ENCODE measurements at regions not wholly inside any gene's neighbourhood (a gene's known extent, or its start where the extent isn't known, plus 50 kb on each side); places are given as distances from the start of the nearest gene placed in this dataset.

GRCh38 chr10:4434105-4434504 lies 391.9 kb upstream of the AKR1E2 start:
- peaks cover 29% of the 10 kb centered on the region for H3K4me1 ChIP-seq (ENCODE audit: insufficient read depth, low read length)
- H3K4me3 ChIP-seq (ENCODE audit: low read depth in 1 of 2, low read length in 2 of 2), result no peak overlapping the region
- no peaks in the 10 kb centered on the region for H3K79me2 ChIP-seq (ENCODE audit: insufficient read depth, low read length)
- H3K36me3 ChIP-seq (ENCODE audit: insufficient read depth, low read length), result no peaks in the 10 kb centered on the region
- no peak for TF ChIP-seq CTCF (IDR thresholded peaks at IDR 0.05; ENCODE audit: borderline replicate concordance, extremely low read depth, low read length, poor library complexity, severe bottlenecking)
- no peak for TF ChIP-seq EZH2 (IDR thresholded peaks at IDR 0.05; ENCODE audit: borderline replicate concordance, low read depth, low read length, severe bottlenecking)
- no peaks in the 10 kb centered on the region for H3K27me3 ChIP-seq (ENCODE audit: insufficient read depth, low read length, poor library complexity)
- DNase-seq (no peak), ATAC-seq (ENCODE audit: insufficient read depth, low read depth) (no peak)
- H3K4me2 ChIP-seq (ENCODE audit: insufficient read depth, low read length), result no peak overlapping the region
- no peaks in the 10 kb centered on the region for H4K20me1 ChIP-seq (ENCODE audit: insufficient read depth, low read length)
- H2AFZ ChIP-seq (ENCODE audit: low read depth, low read length), result no peak overlapping the region
- no peak overlapping the region for H3K9ac ChIP-seq (ENCODE audit: low read depth, low read length)
- H3K9me3 ChIP-seq (ENCODE audit: insufficient read depth, low read length, severe bottlenecking), result no peaks in the 10 kb centered on the region
- H3K27ac ChIP-seq (ENCODE audit: low read length), result no peak overlapping the region

- Histone ChIP-seq H3K79me2 (ENCODE audit: insufficient read depth, low read length) (no peaks in the 10 kb centered on the region), H3K4me2 (ENCODE audit: insufficient read depth, low read length) (no peak overlapping the region), H3K27me3 (ENCODE audit: insufficient read depth, low read length, poor library complexity) (no peaks in the 10 kb centered on the region), H3K9me3 (ENCODE audit: insufficient read depth, low read length, severe bottlenecking) (no peaks in the 10 kb centered on the region), H3K36me3 (ENCODE audit: insufficient read depth, low read length) (no peaks in the 10 kb centered on the region), H2AFZ (ENCODE audit: low read depth, low read length) (no peak overlapping the region), H3K9ac (ENCODE audit: low read depth, low read length) (no peak overlapping the region), H4K20me1 (ENCODE audit: insufficient read depth, low read length) (no peaks in the 10 kb centered on the region), H3K4me1 (ENCODE audit: insufficient read depth, low read length) (peaks cover 5% of the 10 kb centered on the region), H3K27ac (ENCODE audit: low read length) (no peak overlapping the region), H3K4me3 (ENCODE audit: low read depth in 1 of 2, low read length in 2 of 2) (no peak overlapping the region)
- no peak for TF ChIP-seq CTCF (IDR thresholded peaks at IDR 0.05; ENCODE audit: borderline replicate concordance, extremely low read depth, low read length, poor library complexity, severe bottlenecking)
- TF ChIP-seq EZH2 (IDR thresholded peaks at IDR 0.05; ENCODE audit: borderline replicate concordance, low read depth, low read length, severe bottlenecking), result no peak
- ATAC-seq (ENCODE audit: insufficient read depth, low read depth) (no peak), DNase-seq (no peak)
Observed at GRCh38 chr10:4431114-4431863, 394.7 kb upstream of the AKR1E2 start.

GRCh38 chr10:4429571-4429970 lies 396.4 kb upstream of the AKR1E2 start:
- H3K9me3 ChIP-seq (ENCODE audit: insufficient read depth, low read length, severe bottlenecking), result no peaks in the 10 kb centered on the region
- no peak overlapping the region for H3K9ac ChIP-seq (ENCODE audit: low read depth, low read length)
- no peak overlapping the region for H3K4me3 ChIP-seq (ENCODE audit: low read depth in 1 of 2, low read length in 2 of 2)
- H3K27me3 ChIP-seq (ENCODE audit: insufficient read depth, low read length, poor library complexity), result no peaks in the 10 kb centered on the region
- no peak for ATAC-seq (ENCODE audit: insufficient read depth, low read depth)
- H4K20me1 ChIP-seq (ENCODE audit: insufficient read depth, low read length), result no peaks in the 10 kb centered on the region
- peaks cover 5% of the 10 kb centered on the region for H3K4me1 ChIP-seq (ENCODE audit: insufficient read depth, low read length)
- DNase-seq, result no peak
- no peak overlapping the region for H2AFZ ChIP-seq (ENCODE audit: low read depth, low read length)
- TF ChIP-seq CTCF (IDR thresholded peaks at IDR 0.05; ENCODE audit: borderline replicate concordance, extremely low read depth, low read length, poor library complexity, severe bottlenecking) (no peak), EZH2 (IDR thresholded peaks at IDR 0.05; ENCODE audit: borderline replicate concordance, low read depth, low read length, severe bottlenecking) (no peak)
- H3K27ac ChIP-seq (ENCODE audit: low read length), result no peak overlapping the region
- no peak overlapping the region for H3K4me2 ChIP-seq (ENCODE audit: insufficient read depth, low read length)
- no peaks in the 10 kb centered on the region for H3K36me3 ChIP-seq (ENCODE audit: insufficient read depth, low read length)
- no peaks in the 10 kb centered on the region for H3K79me2 ChIP-seq (ENCODE audit: insufficient read depth, low read length)

All from DND-41 (cell line).